ENCODE measurements at regions not wholly inside any gene's neighbourhood (a gene's known extent, or its start where the extent isn't known, plus 50 kb on each side); places are given as distances from the start of the nearest gene placed in this dataset.

DNA sequence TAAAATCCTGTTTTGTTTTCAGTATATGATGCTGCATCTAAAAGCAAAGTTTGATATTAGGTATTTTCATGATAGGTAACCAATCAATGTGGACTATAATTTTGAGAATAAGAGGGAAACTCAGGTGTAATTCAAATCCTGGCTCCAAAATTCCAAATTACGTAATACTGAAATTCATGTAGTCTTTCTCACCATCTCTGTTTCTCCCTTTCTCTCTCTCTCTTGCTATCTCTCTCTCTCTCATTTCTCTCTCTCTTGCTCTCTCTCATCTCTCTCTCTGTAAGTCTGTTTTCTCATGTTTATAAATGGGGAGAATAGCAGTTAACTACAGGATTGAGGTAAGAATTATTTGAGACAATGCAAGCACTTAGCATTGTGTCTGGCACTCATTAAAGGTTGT, 401.1 kb upstream of the TLE4 start:
- CTCF ChIA-PET = no interaction called here
- Histone ChIP-seq H3K27me3 (ENCODE audit: control insufficient read depth, insufficient read depth, low read length) (no peaks in the 10 kb centered on the region), H3K36me3 (ENCODE audit: control insufficient read depth, insufficient read depth, low read length) (no peaks in the 10 kb centered on the region), H3K4me3 (ENCODE audit: low read depth, low read length) (no peak overlapping the region)
- POLR2A ChIA-PET = no interaction called here
- no peak for DNase-seq (ENCODE audit: low read depth)
- TF ChIP-seq, protein P1, sequence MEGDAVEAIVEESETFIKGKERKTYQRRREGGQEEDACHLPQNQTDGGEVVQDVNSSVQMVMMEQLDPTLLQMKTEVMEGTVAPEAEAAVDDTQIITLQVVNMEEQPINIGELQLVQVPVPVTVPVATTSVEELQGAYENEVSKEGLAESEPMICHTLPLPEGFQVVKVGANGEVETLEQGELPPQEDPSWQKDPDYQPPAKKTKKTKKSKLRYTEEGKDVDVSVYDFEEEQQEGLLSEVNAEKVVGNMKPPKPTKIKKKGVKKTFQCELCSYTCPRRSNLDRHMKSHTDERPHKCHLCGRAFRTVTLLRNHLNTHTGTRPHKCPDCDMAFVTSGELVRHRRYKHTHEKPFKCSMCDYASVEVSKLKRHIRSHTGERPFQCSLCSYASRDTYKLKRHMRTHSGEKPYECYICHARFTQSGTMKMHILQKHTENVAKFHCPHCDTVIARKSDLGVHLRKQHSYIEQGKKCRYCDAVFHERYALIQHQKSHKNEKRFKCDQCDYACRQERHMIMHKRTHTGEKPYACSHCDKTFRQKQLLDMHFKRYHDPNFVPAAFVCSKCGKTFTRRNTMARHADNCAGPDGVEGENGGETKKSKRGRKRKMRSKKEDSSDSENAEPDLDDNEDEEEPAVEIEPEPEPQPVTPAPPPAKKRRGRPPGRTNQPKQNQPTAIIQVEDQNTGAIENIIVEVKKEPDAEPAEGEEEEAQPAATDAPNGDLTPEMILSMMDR (IDR thresholded peaks at IDR 0.05; ENCODE audit: insufficient read depth, low read depth, low read length) = no peak

DNA sequence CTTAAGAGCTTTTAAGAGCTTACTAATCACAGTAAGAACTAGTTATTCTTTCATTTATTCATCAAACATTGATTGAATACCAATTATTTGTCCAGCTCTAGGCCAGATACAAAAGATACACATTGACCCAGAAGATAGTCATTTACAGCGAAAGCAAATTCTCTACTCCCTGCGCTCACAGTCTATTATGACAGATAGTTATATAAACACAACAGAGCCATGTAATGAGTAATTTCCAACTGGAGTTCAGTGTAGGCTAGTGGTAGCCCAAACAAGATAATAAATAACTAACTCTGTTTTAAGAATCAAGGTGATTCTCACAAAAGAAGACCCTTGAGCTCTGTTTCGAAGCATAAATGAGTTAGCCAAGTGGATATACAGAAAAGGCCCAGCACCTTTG, 397.8 kb upstream of the TLE4 start:
- ChIA-PET CTCF (interaction anchor here (0.9 to 1.4 kb wide), 2 partner anchors 16 to 173 kb away, joined by 3 read pairs; no protein-coding TSS in a partner anchor), POLR2A (no interaction called here)
- H3K4me3 ChIP-seq (ENCODE audit: low read depth, low read length) = no peak overlapping the region
- H3K27me3 ChIP-seq (ENCODE audit: control insufficient read depth, insufficient read depth, low read length) = no peaks in the 10 kb centered on the region
- no peak for DNase-seq (ENCODE audit: low read depth)
- H3K36me3 ChIP-seq (ENCODE audit: control insufficient read depth, insufficient read depth, low read length) = no peaks in the 10 kb centered on the region
- TF ChIP-seq, protein P1 (IDR thresholded peaks at IDR 0.05; ENCODE audit: insufficient read depth, low read depth, low read length) = no peak

DNA sequence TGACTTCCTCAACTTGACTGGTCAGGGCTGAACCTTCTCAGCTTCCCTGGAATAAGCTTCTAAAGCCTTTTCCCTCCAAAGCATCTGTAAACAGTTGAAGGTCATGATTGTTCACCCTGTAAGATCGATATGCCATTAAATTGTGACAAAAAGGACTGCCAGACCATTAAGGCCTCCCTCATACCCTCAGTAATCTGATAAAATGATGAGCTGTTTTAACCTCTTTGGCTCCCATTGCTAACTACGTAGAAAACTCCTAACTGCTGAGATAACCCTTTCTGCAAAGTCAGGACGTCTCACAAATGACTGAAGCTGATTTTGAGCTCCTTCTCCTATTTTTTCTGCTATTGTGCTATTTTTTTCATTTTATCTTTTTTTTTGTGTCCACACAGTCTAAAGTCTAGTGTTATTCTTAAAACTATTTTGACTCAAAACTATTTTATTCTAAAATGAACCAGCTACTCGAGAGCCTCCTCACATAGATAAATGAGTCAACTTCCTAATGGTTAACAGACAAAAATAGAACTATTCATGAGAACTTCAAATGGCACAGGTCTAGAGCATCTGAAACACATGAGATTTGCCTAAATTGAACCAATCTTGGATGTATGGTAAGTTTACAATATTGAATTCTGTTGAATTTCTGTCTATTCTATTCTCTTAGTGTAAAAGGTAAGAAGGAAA, 395.6 kb upstream of the TLE4 start:
- no peaks in the 10 kb centered on the region for H3K36me3 ChIP-seq (ENCODE audit: control insufficient read depth, insufficient read depth, low read length)
- no peak overlapping the region for H3K4me3 ChIP-seq (ENCODE audit: low read depth, low read length)
- TF ChIP-seq, protein P1 (IDR thresholded peaks at IDR 0.05; ENCODE audit: insufficient read depth, low read depth, low read length) = no peak
- H3K27me3 ChIP-seq (ENCODE audit: control insufficient read depth, insufficient read depth, low read length) = no peaks in the 10 kb centered on the region
- POLR2A ChIA-PET = no interaction called here
- no peak for DNase-seq (ENCODE audit: low read depth)
- CTCF ChIA-PET = no interaction called here

DNA sequence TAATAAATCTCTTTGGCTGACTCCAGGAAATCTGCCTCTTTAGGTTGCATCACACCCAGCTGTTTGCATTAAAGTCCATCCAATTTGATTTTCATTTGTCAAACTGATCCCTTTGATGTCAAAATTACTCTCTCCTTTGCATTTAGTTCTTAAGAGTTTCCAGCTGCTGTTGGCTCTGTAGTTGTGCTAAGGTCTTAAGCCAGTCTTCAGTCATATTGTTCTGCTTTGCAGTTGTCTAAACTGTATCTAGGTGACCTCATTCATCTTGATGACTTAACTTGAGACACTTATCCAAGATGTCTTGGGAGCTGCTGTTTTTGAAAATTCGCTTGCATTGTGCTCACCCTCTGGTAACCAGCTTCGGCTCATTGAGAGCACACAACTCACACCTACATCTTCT, 386.9 kb upstream of the TLE4 start:
- ChIA-PET CTCF (interaction anchor here (1.3 kb wide), 1 partner anchor 12 kb away, joined by 5 read pairs; no protein-coding TSS in a partner anchor), POLR2A (no interaction called here)
- no peak for DNase-seq (ENCODE audit: low read depth)
- Histone ChIP-seq H3K36me3 (ENCODE audit: control insufficient read depth, insufficient read depth, low read length) (no peaks in the 10 kb centered on the region; the same call in 1 of the 2 replicates), H3K4me3 (ENCODE audit: low read depth, low read length) (no peak overlapping the region), H3K27me3 (ENCODE audit: control insufficient read depth, insufficient read depth, low read length) (no peaks in the 10 kb centered on the region)
- TF ChIP-seq, protein P1 (IDR thresholded peaks at IDR 0.05; ENCODE audit: insufficient read depth, low read depth, low read length) = no peak

DNA sequence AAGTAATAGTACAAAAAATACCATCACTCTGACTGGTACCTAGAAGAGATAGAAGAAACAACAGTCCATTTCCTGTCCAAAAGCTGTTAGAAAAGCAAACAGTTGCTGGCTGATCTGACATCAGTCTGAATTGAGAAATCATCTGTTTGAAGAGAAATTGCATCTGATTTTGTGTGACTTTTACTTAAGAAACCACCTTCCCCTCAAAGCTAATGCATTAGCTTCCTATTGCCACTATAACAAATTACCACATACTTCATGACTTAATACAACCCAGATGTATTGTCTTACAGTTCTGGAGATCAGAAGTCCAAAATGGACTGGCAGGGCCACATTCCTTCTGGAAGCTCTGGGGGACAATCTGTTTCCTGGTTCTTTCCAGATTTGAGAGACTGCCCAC, 385.9 kb upstream of the TLE4 start:
- POLR2A ChIA-PET = no interaction called here
- TF ChIP-seq, protein P1 (IDR thresholded peaks at IDR 0.05; ENCODE audit: insufficient read depth, low read depth, low read length) = no peak
- H3K36me3 ChIP-seq (ENCODE audit: control insufficient read depth, insufficient read depth, low read length) = no peaks in the 10 kb centered on the region; the same call in 1 of the 2 replicates
- no peaks in the 10 kb centered on the region for H3K27me3 ChIP-seq (ENCODE audit: control insufficient read depth, insufficient read depth, low read length)
- CTCF ChIA-PET = no interaction called here
- DNase-seq (ENCODE audit: low read depth) = no peak
- H3K4me3 ChIP-seq (ENCODE audit: low read depth, low read length) = no peak overlapping the region

All from BJ (cell line).